Heart left ventricle (tissue), 16 donors: ENCODE measurements at regions not wholly inside any gene's neighbourhood (a gene's known extent, or its start where the extent isn't known, plus 50 kb on each side); places are given as distances from the start of the nearest gene placed in this dataset.

Experiments used
- ATAC-seq, 4 donors: fragments of 200-7000 bp; cut with Tn5 transposase; one replicate each; pipeline ENCODE4 v1.9.1; 2020 to 2022; ENCODE audit warnings: moderate library complexity in 4 of 4, mild to moderate bottlenecking in 3 of 4, moderate number of reproducible peaks in 1 of 4
- DNase-seq, 5 donors: peaks; one replicate each; pipeline ENCODE4 v3.0.0-alpha.2; 2020
- H3K27ac ChIP-seq, 12 donors: fragments of 200-600 bp; sonication (generic) in 4 of 12; one replicate each; pipeline versions ENCODE4 v1.5.0 to v1.8.0; 2016 to 2022; ENCODE audit warnings: mild to moderate bottlenecking in 2 of 12
- H3K27me3 ChIP-seq, 9 donors: fragments of 200-600 bp; sonication (generic) in 2 of 9; one replicate each; pipeline versions ENCODE4 v1.5.1 to v1.8.0; 2016 to 2022; ENCODE audit warnings: mild to moderate bottlenecking in 3 of 9
- H3K36me3 ChIP-seq, 9 donors: fragments of 200-600 bp; sonication (generic) in 2 of 9; one replicate each; pipeline versions ENCODE4 v1.5.0 to v1.8.0; 2018 to 2022; ENCODE audit warnings: mild to moderate bottlenecking in 2 of 9
- H3K4me1 ChIP-seq, 12 donors: fragments of 200-600 bp; sonication (generic) in 4 of 12; one replicate each; pipeline versions ENCODE4 v1.5.0 to v1.8.0; 2016 to 2022; ENCODE audit warnings: mild to moderate bottlenecking in 3 of 12
- H3K4me3 ChIP-seq, 12 donors: fragments of 200-600 bp; sonication (generic) in 4 of 12; one replicate each; pipeline versions ENCODE4 v1.5.0 to v1.8.0; 2017 to 2022; ENCODE audit warnings: mild to moderate bottlenecking in 9 of 12, moderate library complexity in 4 of 12
- H3K9me3 ChIP-seq, 12 donors: fragments of 200-600 bp; sonication (generic) in 4 of 12; one replicate each; pipeline versions ENCODE4 v1.5.0 to v1.8.0; 2016 to 2022; ENCODE audit warnings: mild to moderate bottlenecking in 1 of 12
- POLR2A ChIP-seq, 2 donors: fragments of 450-650 bp; IDR thresholded peaks; one replicate each; pipeline ENCODE4 v1.6.1; 2017; ENCODE audit warnings: antibody characterized with exemption in 2 of 2, mild to moderate bottlenecking in 2 of 2, moderate library complexity in 2 of 2
- WGBS, 4 donors: extraction: QIAGEN DNeasy Blood & Tissue Kit in 2 of 4; methylation state at CpG; one replicate each; pipeline versions ENCODE4 v1.1.5 to v1.1.7; 2013 to 2018; 5-methylcytosine and 5-hydroxymethylcytosine counted together
- intact Hi-C, 10 donors: fragments of 100-400 bp; cut with DNase I; formaldehyde crosslinking; loops; one replicate each; pipeline versions ENCODE4 v1.11.1 to v1.14.2; 2022
- TF ChIP-seq, protein P1 (sequence below), 12 donors: fragments of 200-600 bp; sonication (generic) in 4 of 12; IDR thresholded peaks; one replicate each; pipeline versions ENCODE4 v1.5.0 to v1.8.0; 2018 to 2022; ENCODE audit warnings: antibody characterized with exemption in 12 of 12, mild to moderate bottlenecking in 5 of 12
- donor health status: ischemic (EF 13 %, LVEDD 7.1; RV severe dilation, severe dysfunction).
- donor health status: healthy with polysubstance abuse.
- donor health status: DM: no; HTN: yes; CAD: no.
- donor health status: DM: no; HTN: no; CAD: no.
- donor health status: ischemic (EF 25% LVEDD 6.9; RV normal size, moderate dysfunction).
- donor health status: ischemic (EF 25% LVEDD 5.7; RV mildly dilated, moderate dysfunction).
- donor health status: healthy.
- donor health status: DM: yes; HTN: yes; CAD: no.
- donor health status: ischemic (EF 35%, LVEDD 5.7; RV mildly dilated, moderate dysfunction).
- donor health status: nonischemic (EF 11% LVEDD 7.7; RV severe dilation, severe dysfunction).
- donor health status: DM: yes; HTN: yes; CAD: no.
- donor health status: PGD.
- donor health status: ischemic (EF 29% LVEDD 5.4; RV normal size, mild dysfunction).
- donor health status: nonischemic (EF 23%, LVEDD 6.1; RV moderate dilation, normal function).

DNA sequence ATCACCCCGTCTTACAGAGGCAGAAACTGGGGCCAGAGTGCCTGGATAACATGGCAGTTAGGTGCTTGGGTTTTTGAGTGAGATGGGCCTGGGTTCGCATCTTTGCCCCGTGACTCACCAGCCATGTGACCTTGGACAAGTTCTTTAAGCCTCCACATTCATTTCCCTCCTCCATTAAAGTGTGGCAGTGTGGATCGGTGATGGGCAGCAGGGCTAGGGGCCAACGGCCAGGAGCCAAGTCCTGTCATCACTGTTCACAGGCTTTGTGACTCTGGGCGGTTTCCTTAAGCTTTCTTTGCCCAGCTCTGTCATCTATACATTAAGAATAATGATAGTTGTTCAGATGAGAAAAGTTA lies 85.5 kb upstream of the PMEPA1 start:
- Histone ChIP-seq H3K4me3 (no peak overlapping the region), H3K36me3 (no peaks in the 10 kb centered on the region), H3K4me1 (peaks cover 0 to 8% (median 0%) of the 10 kb centered on the region in 12 donors), H3K27me3 (peaks cover 0 to 2% (median 0%) of the 10 kb centered on the region in 9 donors), H3K27ac (no peak overlapping the region), H3K9me3 (no peaks in the 10 kb centered on the region)
- intact Hi-C loops = no loop called here
- DNase-seq = peak in 2 of 5 donors; percentile 46 to 54
- ATAC-seq = peak in 3 of 4 donors; percentile 52 to 86 (median 61)
- WGBS, 4 donors = 43 to 61% (median 50%) methylated on average over 6 of the region's 6 CpGs
- no peak for TF ChIP-seq POLR2A (IDR thresholded peaks at IDR 0.05)
- TF ChIP-seq, protein P1, sequence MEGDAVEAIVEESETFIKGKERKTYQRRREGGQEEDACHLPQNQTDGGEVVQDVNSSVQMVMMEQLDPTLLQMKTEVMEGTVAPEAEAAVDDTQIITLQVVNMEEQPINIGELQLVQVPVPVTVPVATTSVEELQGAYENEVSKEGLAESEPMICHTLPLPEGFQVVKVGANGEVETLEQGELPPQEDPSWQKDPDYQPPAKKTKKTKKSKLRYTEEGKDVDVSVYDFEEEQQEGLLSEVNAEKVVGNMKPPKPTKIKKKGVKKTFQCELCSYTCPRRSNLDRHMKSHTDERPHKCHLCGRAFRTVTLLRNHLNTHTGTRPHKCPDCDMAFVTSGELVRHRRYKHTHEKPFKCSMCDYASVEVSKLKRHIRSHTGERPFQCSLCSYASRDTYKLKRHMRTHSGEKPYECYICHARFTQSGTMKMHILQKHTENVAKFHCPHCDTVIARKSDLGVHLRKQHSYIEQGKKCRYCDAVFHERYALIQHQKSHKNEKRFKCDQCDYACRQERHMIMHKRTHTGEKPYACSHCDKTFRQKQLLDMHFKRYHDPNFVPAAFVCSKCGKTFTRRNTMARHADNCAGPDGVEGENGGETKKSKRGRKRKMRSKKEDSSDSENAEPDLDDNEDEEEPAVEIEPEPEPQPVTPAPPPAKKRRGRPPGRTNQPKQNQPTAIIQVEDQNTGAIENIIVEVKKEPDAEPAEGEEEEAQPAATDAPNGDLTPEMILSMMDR (IDR thresholded peaks at IDR 0.05) = no peak

DNA sequence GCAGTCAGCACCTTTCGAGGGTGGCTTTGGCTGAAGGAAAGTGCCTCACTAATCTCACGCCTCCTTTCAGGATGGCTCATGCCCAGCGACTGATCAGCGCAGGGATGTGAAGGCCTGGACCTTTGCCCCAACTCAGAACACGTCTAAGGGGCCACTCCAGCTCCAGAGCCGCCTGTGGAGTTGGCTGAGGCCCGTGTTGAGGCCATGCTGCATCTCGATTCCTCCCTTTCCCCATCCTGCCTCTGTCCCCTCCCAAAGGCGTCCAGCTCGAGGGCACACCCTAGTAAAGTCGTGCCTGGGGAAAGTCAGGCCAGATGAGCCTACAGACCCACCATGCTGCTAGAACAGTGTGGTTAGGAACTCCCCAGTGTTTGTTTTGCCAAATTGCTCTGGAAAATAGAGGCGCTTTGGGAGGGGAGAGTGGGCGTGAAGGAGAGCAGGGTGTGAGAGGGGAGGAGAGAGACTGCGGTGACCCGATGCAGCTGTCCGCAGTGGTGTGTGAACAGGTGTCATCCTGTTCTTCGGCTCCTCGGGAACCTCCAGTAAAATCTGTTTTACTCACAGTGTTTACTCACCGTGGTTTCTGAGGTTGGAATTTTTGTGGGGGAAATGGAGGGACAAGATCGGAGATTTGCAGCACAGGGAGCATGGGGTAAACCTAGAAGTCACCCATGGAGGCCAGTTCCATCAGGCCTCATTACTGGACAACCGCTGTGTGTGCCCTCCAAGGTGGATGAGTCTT lies 85.0 kb upstream of the PMEPA1 start:
- Histone ChIP-seq H3K27ac (no peak overlapping the region), H3K4me1 (peaks cover 0 to 8% (median 0%) of the 10 kb centered on the region in 12 donors), H3K36me3 (no peaks in the 10 kb centered on the region), H3K9me3 (no peaks in the 10 kb centered on the region), H3K4me3 (no peak overlapping the region), H3K27me3 (peaks cover 0 to 2% (median 0%) of the 10 kb centered on the region in 9 donors)
- no peak for TF ChIP-seq POLR2A (IDR thresholded peaks at IDR 0.05)
- TF ChIP-seq, protein P1 (IDR thresholded peaks at IDR 0.05) = no peak
- intact Hi-C loops = no loop called here
- ATAC-seq (no peak), DNase-seq (no peak)
- WGBS, 4 donors = 87 to 90% (median 88%) methylated on average over 21 of the region's 21 CpGs

DNA sequence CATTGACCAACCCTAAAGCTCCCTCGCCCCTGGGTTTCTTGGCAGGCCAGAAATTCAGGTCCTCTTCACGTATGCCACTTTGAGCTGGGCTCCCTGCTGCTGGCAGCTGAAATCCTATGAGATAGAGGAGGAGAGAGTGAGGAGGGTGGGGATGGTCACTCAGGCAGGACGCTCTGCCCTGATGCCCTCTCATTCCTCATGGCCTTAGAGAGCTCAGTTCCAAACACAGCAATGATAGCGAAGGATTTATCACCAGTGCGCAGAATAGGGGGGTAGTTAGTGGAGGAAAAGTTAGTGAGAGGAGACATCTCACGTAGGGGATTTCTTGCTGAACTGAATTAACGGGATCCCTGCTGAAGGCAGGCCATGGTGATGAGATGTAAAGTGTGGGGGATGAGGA lies 84.2 kb upstream of the PMEPA1 start:
- Histone ChIP-seq H3K4me3 (no peak overlapping the region), H3K36me3 (no peaks in the 10 kb centered on the region), H3K27ac (no peak overlapping the region), H3K4me1 (peaks cover 0 to 8% (median 0%) of the 10 kb centered on the region in 12 donors), H3K27me3 (peaks cover 0 to 2% (median 0%) of the 10 kb centered on the region in 9 donors), H3K9me3 (no peaks in the 10 kb centered on the region)
- TF ChIP-seq, protein P1 (IDR thresholded peaks at IDR 0.05) = no peak
- no peak for TF ChIP-seq POLR2A (IDR thresholded peaks at IDR 0.05)
- WGBS, 4 donors = 95 to 99% (median 98%) methylated on average over 7 of the region's 7 CpGs
- intact Hi-C loops = no loop called here
- DNase-seq (no peak), ATAC-seq (no peak)

DNA sequence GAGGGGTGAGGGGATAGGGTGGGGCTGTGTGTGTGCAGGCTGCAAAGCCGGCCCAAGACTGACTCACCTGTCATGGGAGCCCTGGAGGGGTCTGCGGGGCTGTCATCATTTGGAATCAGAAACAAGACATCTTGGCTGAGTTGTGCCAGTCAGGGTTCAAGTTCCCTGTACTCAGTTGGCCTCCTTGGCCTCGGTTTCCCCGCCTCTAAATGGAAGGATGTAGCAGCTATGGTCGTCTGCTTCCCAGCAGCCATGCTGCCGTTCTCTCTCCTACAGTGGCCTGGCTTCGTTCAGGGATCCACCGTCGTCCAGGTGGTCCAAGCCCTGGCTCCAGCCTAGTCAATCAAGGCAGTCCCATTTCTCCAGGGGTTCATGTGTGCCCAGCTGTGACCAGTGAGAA lies 83.6 kb upstream of the PMEPA1 start:
- DNase-seq = no peak
- 94 to 97% (median 94%) methylated on average over 7 to 9 of the region's 9 CpGs for WGBS, 4 donors
- Histone ChIP-seq H3K36me3 (no peaks in the 10 kb centered on the region), H3K4me1 (peaks cover 0 to 8% (median 0%) of the 10 kb centered on the region in 12 donors), H3K4me3 (no peak overlapping the region), H3K27me3 (peaks cover 0 to 2% (median 0%) of the 10 kb centered on the region in 9 donors), H3K9me3 (no peaks in the 10 kb centered on the region), H3K27ac (no peak overlapping the region)
- TF ChIP-seq POLR2A (IDR thresholded peaks at IDR 0.05) = no peak
- TF ChIP-seq, protein P1 (IDR thresholded peaks at IDR 0.05) = no peak
- ATAC-seq = no peak
- intact Hi-C loops = no loop called here
